Epithelial cell of proximal tubule (primary cell): ENCODE measurements at regions not wholly inside any gene's neighbourhood (a gene's known extent, or its start where the extent isn't known, plus 50 kb on each side); places are given as distances from the start of the nearest gene placed in this dataset.
A peak's percentile ranks its signal among the peaks of the same experiment; 100 is the strongest.

Experiments used
- DNase-seq: peaks from one replicate; pipeline ENCODE4 v3.0.0-alpha.2; 2011; ENCODE audit warnings: low read depth
- H3K4me3 ChIP-seq: 2 replicates; pipeline ENCODE4 v1.5.1; 2011; ENCODE audit warnings: low read depth, mild to moderate bottlenecking, low read length
- CTCF ChIP-seq: conservative IDR thresholded peaks from 2 replicates; pipeline ENCODE4 v1.5.1; 2012; ENCODE audit warnings: low read depth, mild to moderate bottlenecking, low read length

DNA sequence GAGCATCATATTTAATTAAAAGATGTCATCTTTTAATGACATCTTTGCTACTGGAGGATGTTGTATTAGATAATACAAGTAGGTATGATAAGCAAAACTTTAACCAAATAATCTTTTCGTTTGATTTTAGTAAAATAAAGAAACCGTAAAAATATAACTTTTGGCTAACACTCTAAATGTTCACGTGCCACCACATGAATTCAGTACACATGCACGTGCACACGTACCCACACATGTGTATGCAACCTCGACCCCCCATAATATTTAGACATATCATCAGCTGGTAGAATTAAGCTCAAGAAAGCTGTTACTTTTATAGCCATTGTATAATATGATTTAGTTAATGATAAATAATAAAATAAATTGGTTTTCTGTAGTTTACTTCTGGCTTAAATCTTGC is 566.6 kb upstream of the FBXO33 start:
- no peak for DNase-seq
- H3K4me3 ChIP-seq = no peak overlapping the region

DNA sequence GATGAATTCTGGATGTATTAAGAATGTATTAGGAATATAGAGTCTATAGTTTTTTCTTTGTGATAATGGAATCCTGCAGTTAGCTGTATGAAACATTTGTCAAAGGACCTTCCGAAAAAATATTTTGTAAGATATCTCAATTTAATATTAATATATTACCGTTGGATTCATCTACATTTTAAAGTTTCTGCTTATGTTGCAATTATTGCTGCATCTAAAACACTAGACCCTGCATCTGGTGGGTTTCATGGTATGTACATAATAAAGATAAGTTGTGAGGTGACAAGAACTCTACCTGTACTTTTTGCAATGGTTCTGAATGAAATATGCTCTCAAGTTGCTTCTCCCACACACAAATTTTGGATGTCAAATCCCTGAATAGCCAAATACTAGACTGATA is 565.9 kb upstream of the FBXO33 start:
- no peak overlapping the region for H3K4me3 ChIP-seq
- DNase-seq = no peak
- no peak for TF ChIP-seq CTCF

More for the DNA sequence above, 566.6 kb upstream of the FBXO33 start:
- no peak for TF ChIP-seq CTCF

DNA sequence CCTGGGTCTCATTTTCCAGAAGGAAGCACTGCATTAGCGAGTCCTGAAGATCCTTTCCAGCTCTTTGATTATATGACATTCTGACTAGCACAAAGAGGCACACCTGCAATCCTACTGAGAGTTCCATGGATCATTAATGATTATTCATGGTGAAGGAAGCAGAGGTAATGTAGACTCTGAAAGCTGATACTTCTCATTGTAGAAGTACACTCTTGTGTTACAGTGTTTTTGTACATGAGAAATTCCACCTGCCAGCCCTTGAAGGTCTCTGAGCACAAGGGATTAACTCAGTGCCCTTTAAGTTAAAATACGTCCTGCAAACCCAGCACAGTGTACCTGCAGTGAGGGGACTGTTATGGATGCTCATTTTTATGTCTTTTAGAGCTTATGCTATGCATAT is 558.8 kb upstream of the FBXO33 start:
- no peak for DNase-seq
- no peak overlapping the region for H3K4me3 ChIP-seq
- no peak for TF ChIP-seq CTCF

DNA sequence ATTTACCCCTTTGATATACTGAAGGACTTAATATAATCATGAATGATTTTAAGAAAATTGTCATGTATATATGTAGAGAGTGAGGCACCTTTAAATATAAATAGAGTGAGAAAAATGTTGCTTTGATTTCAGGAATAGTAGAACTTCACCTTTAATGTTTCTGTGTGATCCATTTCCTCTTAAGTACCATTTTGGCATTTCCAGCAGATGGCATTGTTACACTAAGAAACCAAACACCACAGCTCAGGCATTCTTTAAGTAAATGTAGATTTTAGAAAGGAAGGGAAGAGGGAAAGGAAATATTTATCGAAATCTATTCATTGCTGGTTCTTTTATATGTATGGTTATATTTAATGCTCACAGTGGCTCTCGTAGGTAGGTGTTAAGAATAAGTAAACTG is 556.7 kb upstream of the FBXO33 start:
- TF ChIP-seq CTCF = peak; percentile 78
- H3K4me3 ChIP-seq = no peak overlapping the region
- DNase-seq = no peak

GRCh38 chr14:39984323-39984722 is 552.1 kb upstream of the FBXO33 start:
- no peak for DNase-seq
- no peak overlapping the region for H3K4me3 ChIP-seq
- no peak for TF ChIP-seq CTCF

DNA sequence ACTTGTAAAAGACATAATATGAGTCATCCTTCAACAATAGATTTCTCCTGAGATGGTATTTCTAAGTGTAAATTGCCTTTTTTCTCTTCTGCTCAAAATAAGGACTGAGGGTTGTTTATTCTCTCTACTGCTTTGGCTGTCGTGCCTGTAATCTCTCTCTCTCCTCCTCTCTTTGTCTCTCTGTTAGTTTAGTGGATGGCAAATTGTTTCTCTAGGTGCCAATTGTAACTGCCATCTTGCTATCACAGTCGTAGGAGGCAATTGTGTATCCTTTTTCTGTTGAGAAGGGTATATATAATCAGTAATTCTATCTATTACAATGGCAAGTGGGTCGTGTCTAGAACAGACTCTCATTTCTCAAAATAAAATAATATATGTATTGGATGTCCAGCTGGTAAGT is 545.0 kb upstream of the FBXO33 start:
- H3K4me3 ChIP-seq = no peak overlapping the region
- DNase-seq = no peak
- no peak for TF ChIP-seq CTCF

DNA sequence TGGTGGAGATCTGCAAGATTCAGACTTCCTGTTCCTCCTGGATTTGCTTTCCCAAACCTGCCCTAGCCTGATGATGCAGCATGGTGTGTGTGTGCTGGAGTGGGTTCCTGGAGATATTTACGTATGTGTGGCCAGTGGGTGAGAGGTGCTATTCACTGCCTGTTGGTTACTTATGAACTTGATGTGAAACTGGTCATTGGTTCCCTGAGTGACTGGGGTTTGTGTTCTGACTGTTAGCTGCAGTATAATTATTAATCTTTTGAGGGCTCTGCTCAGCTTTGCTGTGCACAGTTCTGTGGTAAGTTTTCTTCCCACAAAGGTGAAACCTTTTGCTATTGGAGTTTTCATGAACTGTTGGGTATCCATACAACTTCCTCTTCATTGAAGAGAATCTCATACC is 541.8 kb upstream of the FBXO33 start:
- no peak overlapping the region for H3K4me3 ChIP-seq
- DNase-seq = peak; percentile 98
- TF ChIP-seq CTCF = no peak
